Fibroblast of lung (primary cell): ENCODE measurements at regions not wholly inside any gene's neighbourhood (a gene's known extent, or its start where the extent isn't known, plus 50 kb on each side); places are given as distances from the start of the nearest gene placed in this dataset.
"Not testable (repeated sequence)": the region's sequence is repeated elsewhere in the genome, so short reads cannot be mapped to it uniquely, and the experiment has no call there.

ENCODE experiments used
- DNase-seq, 2 donors: peaks; one replicate each; pipeline versions ENCODE4 v3.0.0 to v3.0.0-alpha.2; 2010; ENCODE audit warnings: low read depth in 2 of 2
- H2AFZ ChIP-seq: 2 replicates; pipeline ENCODE4 v1.5.1; 2012; ENCODE audit warnings: low read length, control low read depth, inconsistent platforms
- H3K27ac ChIP-seq: 2 replicates; pipeline ENCODE4 v1.5.1; 2011; ENCODE audit warnings: low read length, control low read depth; ENCODE audit not compliant: insufficient read depth
- H3K27me3 ChIP-seq: 2 replicates; pipeline ENCODE4 v1.5.1; 2011; ENCODE audit warnings: mild to moderate bottlenecking, low read length; ENCODE audit not compliant: control insufficient read depth, insufficient read depth
- H3K36me3 ChIP-seq: 2 replicates; pipeline ENCODE4 v1.5.1; 2011; ENCODE audit warnings: low read length; ENCODE audit not compliant: control insufficient read depth, insufficient read depth
- H3K4me1 ChIP-seq: 2 replicates; pipeline ENCODE4 v1.5.1; 2011; ENCODE audit warnings: low read length; ENCODE audit not compliant: control insufficient read depth, insufficient read depth; ENCODE audit errors: extremely low read depth
- H3K4me2 ChIP-seq: 2 replicates; pipeline ENCODE4 v1.5.1; 2011; ENCODE audit warnings: low read length, control low read depth; ENCODE audit not compliant: insufficient read depth; ENCODE audit errors: extremely low read depth
- H3K4me3 ChIP-seq, 4 experiments: fragments of 200-600 bp in 1 of 4; sonication (generic) in 1 of 4; replicated peaks in 1 of 4; 2 replicates each; pipeline ENCODE4 v1.5.1; 2011 to 2016; ENCODE audit warnings: low read length in 4 of 4, low read depth in 3 of 4, mild to moderate bottlenecking in 3 of 4, control low read depth in 2 of 4, inconsistent platforms in 1 of 4, mixed read lengths in 1 of 4; ENCODE audit not compliant: insufficient read depth in 1 of 4; ENCODE audit errors: control extremely low read depth in 1 of 4
- H3K79me2 ChIP-seq: 2 replicates; pipeline ENCODE4 v1.5.1; 2012; ENCODE audit warnings: mild to moderate bottlenecking, low read length, inconsistent platforms; ENCODE audit not compliant: control insufficient read depth, insufficient read depth
- H3K9ac ChIP-seq: 2 replicates; pipeline ENCODE4 v1.5.1; 2011; ENCODE audit warnings: mild to moderate bottlenecking, low read length, control low read depth; ENCODE audit not compliant: insufficient read depth
- H3K9me3 ChIP-seq: 2 replicates; pipeline ENCODE4 v1.5.1; 2012; ENCODE audit warnings: low read depth, low read length; ENCODE audit not compliant: control insufficient read depth, insufficient read depth
- H4K20me1 ChIP-seq: 2 replicates; pipeline ENCODE4 v1.5.1; 2011; ENCODE audit warnings: low read length; ENCODE audit not compliant: control insufficient read depth, insufficient read depth; ENCODE audit errors: extremely low read depth
- EZH2 ChIP-seq: IDR thresholded peaks from 2 replicates; pipeline ENCODE4 v1.5.1; 2012; ENCODE audit warnings: low read length, control low read depth, mild to moderate bottlenecking; ENCODE audit errors: missing control alignments
- TF ChIP-seq, protein P1 (sequence below), 2 donors: IDR thresholded peaks in 1 of 2; conservative IDR thresholded peaks in 1 of 2; 1 replicate in 1 of 2; 2 replicates in 1 of 2; pipeline ENCODE4 v1.5.1; 2011 to 2012; ENCODE audit warnings: low read length in 2 of 2, control low read depth in 1 of 2, inconsistent platforms in 1 of 2, low read depth in 1 of 2, mild to moderate bottlenecking in 1 of 2

DNA sequence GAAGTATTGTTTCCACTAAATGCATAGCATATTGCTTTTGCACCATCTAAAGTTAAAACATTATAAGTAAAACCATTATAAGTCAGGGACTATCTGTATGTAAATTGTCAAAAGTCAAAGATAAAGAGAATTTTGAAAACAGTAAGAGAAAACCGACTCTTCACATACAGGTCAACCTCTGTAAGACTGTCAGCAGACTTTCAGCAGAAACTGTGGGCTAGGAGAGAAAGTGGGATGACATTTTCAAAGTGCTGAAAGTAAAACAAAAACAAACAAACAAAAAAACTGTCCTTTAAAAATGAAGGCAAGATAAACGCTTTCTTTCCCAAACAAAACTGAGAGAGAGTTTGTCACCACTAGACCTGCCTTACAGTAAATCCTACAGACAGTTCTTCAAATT is 122.9 kb upstream of the ID2 start:
- Histone ChIP-seq H4K20me1 (no peaks in the 10 kb centered on the region), H2AFZ (no peak overlapping the region), H3K9me3 (no peaks in the 10 kb centered on the region), H3K27me3 (no peaks in the 10 kb centered on the region), H3K4me2 (no peak overlapping the region), H3K9ac (no peak overlapping the region), H3K27ac (no peak overlapping the region), H3K79me2 (no peaks in the 10 kb centered on the region), H3K4me3 (no peak overlapping the region), H3K4me1 (no peaks in the 10 kb centered on the region), H3K36me3 (no peaks in the 10 kb centered on the region)
- TF ChIP-seq, protein P1, sequence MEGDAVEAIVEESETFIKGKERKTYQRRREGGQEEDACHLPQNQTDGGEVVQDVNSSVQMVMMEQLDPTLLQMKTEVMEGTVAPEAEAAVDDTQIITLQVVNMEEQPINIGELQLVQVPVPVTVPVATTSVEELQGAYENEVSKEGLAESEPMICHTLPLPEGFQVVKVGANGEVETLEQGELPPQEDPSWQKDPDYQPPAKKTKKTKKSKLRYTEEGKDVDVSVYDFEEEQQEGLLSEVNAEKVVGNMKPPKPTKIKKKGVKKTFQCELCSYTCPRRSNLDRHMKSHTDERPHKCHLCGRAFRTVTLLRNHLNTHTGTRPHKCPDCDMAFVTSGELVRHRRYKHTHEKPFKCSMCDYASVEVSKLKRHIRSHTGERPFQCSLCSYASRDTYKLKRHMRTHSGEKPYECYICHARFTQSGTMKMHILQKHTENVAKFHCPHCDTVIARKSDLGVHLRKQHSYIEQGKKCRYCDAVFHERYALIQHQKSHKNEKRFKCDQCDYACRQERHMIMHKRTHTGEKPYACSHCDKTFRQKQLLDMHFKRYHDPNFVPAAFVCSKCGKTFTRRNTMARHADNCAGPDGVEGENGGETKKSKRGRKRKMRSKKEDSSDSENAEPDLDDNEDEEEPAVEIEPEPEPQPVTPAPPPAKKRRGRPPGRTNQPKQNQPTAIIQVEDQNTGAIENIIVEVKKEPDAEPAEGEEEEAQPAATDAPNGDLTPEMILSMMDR (conservative IDR thresholded peaks at IDR 0.05 in 1 of 2, IDR thresholded peaks at IDR 0.05 in 1 of 2; ENCODE audit: low read depth in 1 of 2, low read length in 2 of 2) = no peak
- no peak for TF ChIP-seq EZH2
- no peak for DNase-seq

DNA sequence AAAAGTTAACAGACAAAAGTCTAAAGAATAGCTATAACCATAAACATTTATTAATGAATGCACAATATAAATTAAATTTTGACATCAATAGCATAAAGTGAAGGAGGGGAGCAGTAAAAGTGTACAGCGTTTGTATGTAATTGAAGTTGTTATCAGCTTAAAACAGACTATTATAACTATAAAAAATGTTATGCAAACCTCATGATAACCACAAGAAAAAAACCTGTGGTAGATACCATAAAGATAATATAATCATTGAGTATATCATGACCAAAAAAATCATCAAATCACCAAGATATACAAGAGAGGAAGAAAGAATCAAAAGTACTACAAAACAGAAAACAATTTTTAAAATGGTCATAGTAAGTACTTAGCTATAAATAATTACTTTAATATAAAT is 122.1 kb upstream of the ID2 start:
- Histone ChIP-seq H3K9me3 (no peaks in the 10 kb centered on the region), H2AFZ (no peak overlapping the region), H3K9ac (no peak overlapping the region)

DNA sequence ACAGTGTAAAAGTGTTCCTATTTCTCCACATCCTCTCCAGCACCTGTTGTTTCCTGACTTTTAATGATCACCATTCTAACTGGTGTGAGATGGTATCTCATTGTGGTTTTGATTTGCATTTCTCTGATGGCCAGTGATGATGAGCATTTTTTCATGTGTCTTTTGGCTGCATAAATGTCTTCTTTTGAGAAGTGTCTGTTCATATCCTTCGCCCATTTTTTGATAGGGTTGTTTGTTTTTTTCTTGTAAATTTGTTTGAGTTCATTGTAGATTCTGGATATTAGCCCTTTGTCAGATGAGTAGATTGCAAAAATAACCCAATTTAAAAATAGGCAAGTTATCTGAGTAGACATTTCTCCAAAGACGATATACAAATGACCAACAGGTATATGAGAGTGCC is 120.2 kb upstream of the ID2 start:
- not testable (repeated sequence) for H3K27ac ChIP-seq, H2AFZ ChIP-seq, H4K20me1 ChIP-seq, DNase-seq, H3K36me3 ChIP-seq, H3K4me3 ChIP-seq, H3K9ac ChIP-seq, H3K79me2 ChIP-seq, H3K27me3 ChIP-seq, H3K4me2 ChIP-seq, H3K9me3 ChIP-seq, H3K4me1 ChIP-seq

More for the DNA sequence above, 122.1 kb upstream of the ID2 start:
- DNase-seq = no peak
- H3K4me3 ChIP-seq = no peak overlapping the region
- H3K36me3 ChIP-seq = no peaks in the 10 kb centered on the region
- no peaks in the 10 kb centered on the region for H3K79me2 ChIP-seq
- H3K4me1 ChIP-seq = no peaks in the 10 kb centered on the region
- no peak overlapping the region for H3K27ac ChIP-seq
- H4K20me1 ChIP-seq = no peaks in the 10 kb centered on the region
- H3K27me3 ChIP-seq = no peaks in the 10 kb centered on the region
- no peak overlapping the region for H3K4me2 ChIP-seq
- TF ChIP-seq EZH2 = no peak
- TF ChIP-seq, protein P1 (conservative IDR thresholded peaks at IDR 0.05 in 1 of 2, IDR thresholded peaks at IDR 0.05 in 1 of 2; ENCODE audit: low read depth in 1 of 2, low read length in 2 of 2) = no peak
